H9 (cell line): ENCODE measurements at regions not wholly inside any gene's neighbourhood (a gene's known extent, or its start where the extent isn't known, plus 50 kb on each side); places are given as distances from the start of the nearest gene placed in this dataset.

Experiments used
- DNase-seq: peaks from one replicate; pipeline ENCODE4 v3.0.0-alpha.2; 2017
- H2AFZ ChIP-seq: one replicate; pipeline ENCODE4 v1.6.1; 2013; ENCODE audit warnings: mild to moderate bottlenecking, low read length, control low read depth, moderate library complexity
- H2AK5ac ChIP-seq: 2 replicates; pipeline ENCODE4 v1.6.1; 2013; ENCODE audit warnings: low read length, control low read depth, mixed read lengths; ENCODE audit not compliant: insufficient read length
- H2BK120ac ChIP-seq: one replicate; pipeline ENCODE4 v1.6.1; 2013; ENCODE audit warnings: low read depth, mild to moderate bottlenecking, low read length, control low read depth, inconsistent platforms; ENCODE audit not compliant: poor library complexity, severe bottlenecking
- H2BK12ac ChIP-seq: 2 replicates; pipeline ENCODE4 v1.6.1; 2013; ENCODE audit warnings: low read length, control low read depth, mixed read lengths, low read depth; ENCODE audit not compliant: insufficient read length
- H2BK15ac ChIP-seq: 2 replicates; pipeline ENCODE4 v1.6.1; 2013; ENCODE audit warnings: low read depth, low read length, control low read depth
- H2BK20ac ChIP-seq: one replicate; pipeline ENCODE4 v1.6.1; 2013; ENCODE audit warnings: low read depth, mild to moderate bottlenecking, low read length, control low read depth, inconsistent platforms; ENCODE audit not compliant: poor library complexity, severe bottlenecking
- H2BK5ac ChIP-seq: 2 replicates; pipeline ENCODE4 v1.6.1; 2013; ENCODE audit warnings: low read length, control low read depth, mixed read lengths; ENCODE audit not compliant: insufficient read length
- H3K14ac ChIP-seq: 2 replicates; pipeline ENCODE4 v1.6.1; 2013; ENCODE audit warnings: low read length, control low read depth; ENCODE audit not compliant: insufficient read depth
- H3K18ac ChIP-seq: 2 replicates; pipeline ENCODE4 v1.6.1; 2013; ENCODE audit warnings: low read depth, mild to moderate bottlenecking, mixed read lengths, low read length, control low read depth; ENCODE audit not compliant: insufficient read length
- H3K23ac ChIP-seq: 2 replicates; pipeline ENCODE4 v1.6.1; 2013; ENCODE audit warnings: low read length, control low read depth, mixed read lengths, low read depth; ENCODE audit not compliant: insufficient read length
- H3K23me2 ChIP-seq: 2 replicates; pipeline ENCODE4 v1.6.1; 2013; ENCODE audit warnings: low read depth, mild to moderate bottlenecking, mixed read lengths, low read length, control low read depth; ENCODE audit not compliant: insufficient read length, poor library complexity, severe bottlenecking
- H3K27ac ChIP-seq: 2 replicates; pipeline ENCODE4 v1.5.1; 2013; ENCODE audit warnings: low read length, control low read depth, mixed read lengths, low read depth; ENCODE audit not compliant: insufficient read length
- H3K27me3 ChIP-seq: 2 replicates; pipeline ENCODE4 v1.6.1; 2013; ENCODE audit warnings: low read length, control low read depth, inconsistent platforms; ENCODE audit not compliant: insufficient read depth
- H3K4ac ChIP-seq: 2 replicates; pipeline ENCODE4 v1.6.1; 2013; ENCODE audit warnings: low read depth, mild to moderate bottlenecking, control low read depth, inconsistent platforms, low read length, moderate library complexity
- H3K4me1 ChIP-seq: 2 replicates; pipeline ENCODE4 v1.6.1; 2013; ENCODE audit warnings: low read length, control low read depth, inconsistent platforms; ENCODE audit not compliant: insufficient read depth
- H3K4me2 ChIP-seq: 2 replicates; pipeline ENCODE4 v1.6.1; 2013; ENCODE audit warnings: low read length, control low read depth, mixed read lengths; ENCODE audit not compliant: insufficient read length, insufficient read depth
- H3K56ac ChIP-seq: 2 replicates; pipeline ENCODE4 v1.6.1; 2013; ENCODE audit warnings: low read depth, mild to moderate bottlenecking, mixed read lengths, low read length, control low read depth; ENCODE audit not compliant: insufficient read length
- H3K79me1 ChIP-seq: 2 replicates; pipeline ENCODE4 v1.6.1; 2013; ENCODE audit warnings: low read depth, mild to moderate bottlenecking, moderate library complexity, low read length, control low read depth, inconsistent platforms; ENCODE audit not compliant: insufficient read depth, poor library complexity, severe bottlenecking
- H3K79me2 ChIP-seq: 2 replicates; pipeline ENCODE4 v1.6.1; 2013; ENCODE audit warnings: low read length, control low read depth, inconsistent platforms; ENCODE audit not compliant: insufficient read depth
- H3K9ac ChIP-seq: 2 replicates; pipeline ENCODE4 v1.6.1; 2013; ENCODE audit warnings: low read length, control low read depth, mixed read lengths; ENCODE audit not compliant: insufficient read length; ENCODE audit errors: extremely low read depth
- H3K9me3 ChIP-seq: one replicate; pipeline ENCODE4 v1.6.1; 2013; ENCODE audit warnings: low read depth, low read length, inconsistent platforms; ENCODE audit not compliant: control insufficient read depth
- H3T11ph ChIP-seq: one replicate; pipeline ENCODE4 v1.6.1; 2013; ENCODE audit warnings: mild to moderate bottlenecking, low read length, control low read depth, inconsistent platforms
- H4K20me1 ChIP-seq: one replicate; pipeline ENCODE4 v1.6.1; 2013; ENCODE audit not compliant: control insufficient read depth, insufficient read length, insufficient read depth
- H4K5ac ChIP-seq: 2 replicates; pipeline ENCODE4 v1.6.1; 2013; ENCODE audit warnings: low read depth, mild to moderate bottlenecking, mixed read lengths, low read length, control low read depth; ENCODE audit not compliant: insufficient read length
- H4K8ac ChIP-seq: replicated peaks from 2 replicates; pipeline ENCODE4 v1.6.1; 2013; ENCODE audit warnings: low read length, control low read depth, mixed read lengths, low read depth; ENCODE audit not compliant: insufficient read length
- H4K91ac ChIP-seq: 2 replicates; pipeline ENCODE4 v1.6.1; 2013; ENCODE audit warnings: low read depth, mild to moderate bottlenecking, moderate library complexity, mixed read lengths, low read length, control low read depth; ENCODE audit not compliant: insufficient read length
- H3K27ac Mint-ChIP-seq, 3 experiments: 2 replicates in 2 of 3; 3 replicates in 1 of 3; pipeline ENCODE4 v1.8.0; 2020 to 2021; ENCODE audit warnings: mixed read lengths in 3 of 3, mild to moderate bottlenecking in 1 of 3, moderate library complexity in 1 of 3
- H3K27me3 Mint-ChIP-seq: 2 replicates; pipeline ENCODE4 v1.8.0; 2021; ENCODE audit warnings: low read depth, mild to moderate bottlenecking, moderate library complexity, mixed read lengths
- H3K36me3 Mint-ChIP-seq, 3 experiments: 2 replicates in 2 of 3; 3 replicates in 1 of 3; pipeline ENCODE4 v1.8.0; 2020 to 2021; ENCODE audit warnings: low read depth in 3 of 3, mixed read lengths in 3 of 3; ENCODE audit not compliant: insufficient read depth in 1 of 3
- H3K4me1 Mint-ChIP-seq, 2 experiments: 2 replicates each; pipeline ENCODE4 v1.8.0; 2020; ENCODE audit warnings: mixed read lengths in 2 of 2
- H3K4me3 Mint-ChIP-seq, 2 experiments: 2 replicates in 1 of 2; 3 replicates in 1 of 2; pipeline ENCODE4 v1.8.0; 2020 to 2021; ENCODE audit warnings: mild to moderate bottlenecking in 2 of 2, mixed read lengths in 2 of 2, moderate library complexity in 1 of 2
- H3K9me3 Mint-ChIP-seq, 2 experiments: 2 replicates in 1 of 2; 3 replicates in 1 of 2; pipeline ENCODE4 v1.8.0; 2020; ENCODE audit warnings: mild to moderate bottlenecking in 2 of 2, mixed read lengths in 2 of 2, moderate library complexity in 1 of 2
- CTCF ChIP-seq: fragments of 200-600 bp; sonication (generic); conservative IDR thresholded peaks from 3 replicates; pipeline ENCODE4 v1.8.0; 2021; ENCODE audit warnings: antibody characterized with exemption, mild to moderate bottlenecking
- WGBS: extraction: QIAGEN DNeasy Blood & Tissue Kit; methylation state at CpG from one replicate; pipeline ENCODE4 v1.1.7; 2013; ENCODE audit warnings: missing lambda C conversion rate, low lambda C conversion rate, mixed read lengths; ENCODE audit not compliant: insufficient read length; ENCODE audit errors: extremely low coverage; 5-methylcytosine and 5-hydroxymethylcytosine counted together

- Histone ChIP-seq H3K18ac (no peak overlapping the region), H2BK120ac (no peak overlapping the region), H4K8ac (no peak overlapping the region), H2BK15ac (no peak overlapping the region), H4K20me1 (no peaks in the 10 kb centered on the region), H3T11ph (no peak overlapping the region), H3K4ac (no peak overlapping the region), H3K23ac (no peak overlapping the region), H3K14ac (no peak overlapping the region), H2BK20ac (no peak overlapping the region), H3K27me3 (no peaks in the 10 kb centered on the region), H3K27ac (no peak overlapping the region), H3K4me2 (no peak overlapping the region), H3K9ac (no peak overlapping the region), H3K79me2 (no peaks in the 10 kb centered on the region), H3K56ac (no peak overlapping the region), H3K23me2 (no peaks in the 10 kb centered on the region), H2BK5ac (no peak overlapping the region), H4K5ac (no peak overlapping the region), H2BK12ac (no peak overlapping the region), H2AK5ac (no peak overlapping the region), H2AFZ (no peak overlapping the region), H4K91ac (no peak overlapping the region), H3K9me3 (no peaks in the 10 kb centered on the region), H3K79me1 (no peaks in the 10 kb centered on the region), H3K4me1 (no peaks in the 10 kb centered on the region)
- WGBS = no CpG with 5 or more reads among the region's 4 CpGs
- TF ChIP-seq CTCF = no peak
- peaks cover 0 to 2% (median 0%) of the 10 kb centered on the region in 3 experiments; a peak in 1 of 7 replicates for H3K36me3 Mint-ChIP-seq
- peaks cover 0 to 3% of the 10 kb centered on the region in 2 experiments; a peak in 1 of 5 replicates for H3K9me3 Mint-ChIP-seq
- H3K27ac Mint-ChIP-seq = no peak overlapping the region
- no peak for DNase-seq
- H3K4me3 Mint-ChIP-seq = no peak overlapping the region
- no peaks in the 10 kb centered on the region; the same call in 1 of the 2 replicates for H3K27me3 Mint-ChIP-seq
- peaks cover 0 to 3% of the 10 kb centered on the region in 2 experiments; a peak in 1 of 4 replicates for H3K4me1 Mint-ChIP-seq
Observed at GRCh38 chr2:65922030-65922429, 489.6 kb upstream of the SPRED2 start.
